Mucosa of rectum (tissue), 2 donors: ENCODE measurements at regions not wholly inside any gene's neighbourhood (a gene's known extent, or its start where the extent isn't known, plus 50 kb on each side); places are given as distances from the start of the nearest gene placed in this dataset.
"Not testable (repeated sequence)": the region's sequence is repeated elsewhere in the genome, so short reads cannot be mapped to it uniquely, and the experiment has no call there.

Experiments used
- H3K27ac ChIP-seq, 2 donors: one replicate each; pipeline ENCODE4 v1.7.0; 2013; ENCODE audit warnings: inconsistent platforms in 2 of 2, low read depth in 2 of 2, low read length in 2 of 2
- H3K27me3 ChIP-seq, 2 donors: one replicate each; pipeline ENCODE4 v1.7.0; 2013; ENCODE audit warnings: low read length in 2 of 2; ENCODE audit not compliant: control insufficient read depth in 2 of 2, insufficient read depth in 2 of 2
- H3K36me3 ChIP-seq, 2 donors: one replicate each; pipeline ENCODE4 v1.7.0; 2013; ENCODE audit warnings: low read length in 2 of 2; ENCODE audit not compliant: control insufficient read depth in 2 of 2, insufficient read depth in 2 of 2
- H3K4me1 ChIP-seq, 2 donors: one replicate each; pipeline ENCODE4 v1.7.0; 2013; ENCODE audit warnings: low read length in 2 of 2, mild to moderate bottlenecking in 1 of 2; ENCODE audit not compliant: control insufficient read depth in 2 of 2, insufficient read depth in 2 of 2
- H3K4me3 ChIP-seq, 2 donors: one replicate each; pipeline ENCODE4 v1.7.0; 2013; ENCODE audit warnings: low read length in 2 of 2
- H3K9ac ChIP-seq, 2 donors: one replicate each; pipeline ENCODE4 v1.7.0; 2013; ENCODE audit warnings: low read length in 2 of 2, low read depth in 1 of 2, mild to moderate bottlenecking in 1 of 2
- H3K9me3 ChIP-seq, 2 donors: one replicate each; pipeline ENCODE4 v1.7.0; 2013; ENCODE audit warnings: low read length in 2 of 2; ENCODE audit not compliant: control insufficient read depth in 2 of 2
- donor health status: healthy.
- donor health status: Normal muscosa, but diverticular disease.

DNA sequence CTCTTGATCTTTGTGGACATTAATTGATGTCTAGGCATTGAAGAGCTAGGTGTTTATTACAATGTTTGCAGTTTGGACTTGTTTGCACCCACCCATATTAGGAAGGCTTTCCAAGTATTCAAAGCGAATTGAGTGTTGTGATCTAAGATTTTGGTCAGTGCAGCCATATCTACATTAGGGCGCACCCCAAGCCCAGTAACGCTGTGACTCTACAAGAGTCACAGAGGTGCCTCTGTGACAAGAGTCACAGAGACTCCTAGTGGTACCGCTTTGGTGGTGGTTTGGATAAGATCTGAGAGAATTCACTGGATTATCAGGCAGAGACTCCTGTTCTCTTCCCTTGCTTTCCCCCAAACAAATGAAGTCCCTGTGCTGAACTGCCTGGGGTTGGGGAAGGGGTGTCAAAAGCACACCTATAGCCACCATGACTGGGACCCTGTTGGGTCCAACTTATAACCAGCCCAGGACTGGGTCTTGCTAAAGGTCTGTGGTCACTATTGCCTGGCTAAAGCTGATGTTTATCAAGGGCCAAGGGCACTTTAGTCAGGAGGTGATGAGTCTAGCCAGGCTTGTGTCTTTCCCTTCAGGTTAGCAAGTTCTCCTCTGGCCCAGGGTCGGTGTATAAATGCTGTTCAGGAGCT lies 114.1 kb upstream of the RIOK2 start:
- H3K27ac ChIP-seq = no peak overlapping the region
- H3K9me3 ChIP-seq = no peaks in the 10 kb centered on the region
- H3K9ac ChIP-seq = no peak overlapping the region
- H3K27me3 ChIP-seq = no peaks in the 10 kb centered on the region
- no peaks in the 10 kb centered on the region for H3K4me1 ChIP-seq
- H3K36me3 ChIP-seq = no peaks in the 10 kb centered on the region
- no peak overlapping the region for H3K4me3 ChIP-seq

DNA sequence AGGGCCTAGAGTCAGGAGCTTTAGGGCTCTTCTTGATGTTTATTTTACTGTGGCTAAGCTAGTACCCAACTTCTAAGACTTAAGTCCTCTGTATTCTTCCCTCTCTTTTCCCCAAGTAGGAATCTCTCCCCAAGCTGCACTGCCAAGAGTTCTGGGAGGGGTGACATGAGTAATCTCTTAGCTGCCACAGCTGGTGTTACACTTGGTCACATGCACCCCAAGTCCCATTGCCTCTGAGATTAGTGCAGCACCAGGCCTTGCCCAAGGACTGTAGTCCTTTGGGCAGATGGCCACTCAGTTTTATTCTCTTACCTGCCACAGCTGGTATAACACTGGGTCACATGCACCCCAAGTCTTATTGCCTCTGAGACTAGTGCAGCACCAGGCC lies 114.7 kb upstream of the RIOK2 start:
- Histone ChIP-seq H3K9ac (no peak overlapping the region), H3K4me1 (no peaks in the 10 kb centered on the region), H3K27me3 (no peaks in the 10 kb centered on the region), H3K9me3 (no peaks in the 10 kb centered on the region), H3K27ac (no peak overlapping the region), H3K36me3 (no peaks in the 10 kb centered on the region), H3K4me3 (no peak overlapping the region)

DNA sequence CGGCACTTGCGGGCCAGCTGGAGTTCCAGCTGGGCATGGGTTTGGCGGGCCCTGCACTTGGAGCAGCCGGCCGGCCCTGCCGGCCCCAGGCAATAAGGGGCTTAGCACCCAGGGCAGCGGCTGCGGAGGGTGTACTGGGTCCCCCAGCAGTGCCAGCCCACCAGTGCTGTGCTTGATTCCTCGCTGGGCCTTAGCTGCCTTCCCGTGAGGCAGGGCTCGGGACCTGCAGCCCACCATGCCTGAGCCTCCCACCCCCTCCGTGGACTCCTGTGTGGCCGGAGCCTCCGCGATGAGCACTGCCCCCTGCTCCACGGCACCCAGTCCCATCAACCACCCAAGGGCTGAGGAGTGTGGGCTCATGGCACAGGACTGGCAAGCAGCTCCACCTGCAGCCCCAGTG lies 118.1 kb upstream of the RIOK2 start:
- H3K36me3 ChIP-seq, H3K9me3 ChIP-seq, H3K27ac ChIP-seq, H3K27me3 ChIP-seq, H3K4me1 ChIP-seq, H3K9ac ChIP-seq, H3K4me3 ChIP-seq: not testable (repeated sequence)

DNA sequence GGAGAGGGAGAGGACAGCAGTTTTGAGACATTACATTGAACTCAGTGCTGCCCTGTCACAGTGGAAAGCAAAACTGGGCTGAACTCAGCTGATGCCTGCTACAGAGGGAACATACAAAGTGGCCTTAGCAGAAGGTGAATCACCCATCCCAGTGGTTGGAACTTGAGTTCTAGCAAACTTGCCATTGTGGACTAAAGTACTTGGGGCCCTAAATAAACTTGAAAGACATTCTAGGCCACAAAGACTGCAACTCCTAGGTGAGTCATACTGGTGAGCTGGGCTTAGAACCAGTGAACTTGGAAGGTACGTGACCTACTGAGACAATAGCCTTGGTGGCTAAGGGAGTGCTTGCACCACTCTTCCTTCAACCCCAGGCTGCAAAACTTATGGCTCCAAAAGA lies 155.7 kb upstream of the RIOK2 start:
- Histone ChIP-seq H3K27me3 (no peaks in the 10 kb centered on the region), H3K4me3 (no peak overlapping the region), H3K9me3 (no peaks in the 10 kb centered on the region), H3K9ac (no peak overlapping the region), H3K27ac (no peak overlapping the region), H3K4me1 (no peaks in the 10 kb centered on the region), H3K36me3 (no peaks in the 10 kb centered on the region)

DNA sequence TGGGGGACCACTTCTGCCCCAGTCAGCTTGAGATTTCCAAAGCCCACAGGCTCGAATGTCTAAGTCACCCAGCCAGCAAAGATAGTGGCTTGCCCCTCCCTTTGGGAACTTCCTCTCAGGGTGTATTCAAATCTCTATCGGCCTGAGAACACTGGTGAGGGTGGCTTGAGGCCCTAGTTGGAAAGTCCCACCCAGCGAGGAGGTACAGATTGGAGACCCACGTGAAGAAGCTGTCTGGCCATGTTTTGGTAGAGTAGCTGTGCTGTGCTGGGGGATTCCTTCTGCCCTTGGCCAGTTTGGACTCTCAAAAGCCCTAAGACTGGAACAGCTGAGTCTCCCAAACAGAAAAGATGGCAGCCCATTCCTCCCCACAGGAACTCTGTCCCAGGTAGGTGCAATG lies 172.7 kb upstream of the RIOK2 start:
- Histone ChIP-seq H3K27me3 (no peaks in the 10 kb centered on the region), H3K9ac (no peak overlapping the region), H3K36me3 (no peaks in the 10 kb centered on the region), H3K4me3 (no peak overlapping the region), H3K4me1 (no peaks in the 10 kb centered on the region), H3K27ac (no peak overlapping the region), H3K9me3 (no peaks in the 10 kb centered on the region)

DNA sequence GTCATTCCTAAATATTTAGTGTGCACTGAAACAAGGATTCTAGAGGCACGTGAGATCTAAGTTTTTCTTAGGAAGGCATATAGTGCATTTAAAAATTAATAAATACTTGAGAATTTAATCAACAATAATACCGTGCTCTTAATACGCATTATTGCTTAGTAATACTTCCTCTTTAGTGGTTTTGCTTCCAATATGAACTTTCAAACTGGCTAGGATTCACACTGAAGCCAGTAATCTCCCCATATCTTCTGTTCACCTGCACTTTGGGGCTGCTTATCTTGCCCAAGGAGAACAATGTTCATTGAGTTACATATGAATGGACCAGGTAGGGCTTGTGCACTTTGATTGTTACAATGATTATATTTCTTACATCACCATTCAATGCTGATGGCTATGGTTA lies 180.5 kb upstream of the RIOK2 start:
- no peak overlapping the region for H3K27ac ChIP-seq
- no peaks in the 10 kb centered on the region for H3K27me3 ChIP-seq
- no peaks in the 10 kb centered on the region for H3K9me3 ChIP-seq
- H3K4me3 ChIP-seq = no peak overlapping the region
- H3K9ac ChIP-seq = no peak overlapping the region
- H3K36me3 ChIP-seq = no peaks in the 10 kb centered on the region
- no peaks in the 10 kb centered on the region for H3K4me1 ChIP-seq

DNA sequence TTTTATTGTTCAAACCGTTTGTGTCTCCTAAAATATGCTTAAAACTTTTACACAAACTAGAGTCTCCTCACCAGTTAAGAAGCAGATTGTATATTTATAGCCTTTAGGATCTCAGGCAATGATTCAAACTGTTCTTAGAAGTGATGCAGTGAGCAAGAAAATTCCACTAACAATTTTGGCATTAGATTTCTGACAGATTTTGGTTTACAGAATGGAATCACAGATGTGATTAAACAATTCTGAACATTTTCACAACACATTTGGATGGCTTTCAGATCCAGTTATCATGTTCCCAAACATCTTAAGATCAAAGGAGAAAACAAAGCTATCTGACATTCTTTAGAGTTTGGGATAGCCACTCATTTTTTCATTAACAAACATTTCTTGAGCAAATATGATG lies 181.7 kb upstream of the RIOK2 start:
- H3K4me3 ChIP-seq = no peak overlapping the region
- H3K9me3 ChIP-seq = no peaks in the 10 kb centered on the region
- no peaks in the 10 kb centered on the region for H3K27me3 ChIP-seq
- no peaks in the 10 kb centered on the region for H3K36me3 ChIP-seq
- no peak overlapping the region for H3K27ac ChIP-seq
- H3K4me1 ChIP-seq = no peaks in the 10 kb centered on the region
- no peak overlapping the region for H3K9ac ChIP-seq

DNA sequence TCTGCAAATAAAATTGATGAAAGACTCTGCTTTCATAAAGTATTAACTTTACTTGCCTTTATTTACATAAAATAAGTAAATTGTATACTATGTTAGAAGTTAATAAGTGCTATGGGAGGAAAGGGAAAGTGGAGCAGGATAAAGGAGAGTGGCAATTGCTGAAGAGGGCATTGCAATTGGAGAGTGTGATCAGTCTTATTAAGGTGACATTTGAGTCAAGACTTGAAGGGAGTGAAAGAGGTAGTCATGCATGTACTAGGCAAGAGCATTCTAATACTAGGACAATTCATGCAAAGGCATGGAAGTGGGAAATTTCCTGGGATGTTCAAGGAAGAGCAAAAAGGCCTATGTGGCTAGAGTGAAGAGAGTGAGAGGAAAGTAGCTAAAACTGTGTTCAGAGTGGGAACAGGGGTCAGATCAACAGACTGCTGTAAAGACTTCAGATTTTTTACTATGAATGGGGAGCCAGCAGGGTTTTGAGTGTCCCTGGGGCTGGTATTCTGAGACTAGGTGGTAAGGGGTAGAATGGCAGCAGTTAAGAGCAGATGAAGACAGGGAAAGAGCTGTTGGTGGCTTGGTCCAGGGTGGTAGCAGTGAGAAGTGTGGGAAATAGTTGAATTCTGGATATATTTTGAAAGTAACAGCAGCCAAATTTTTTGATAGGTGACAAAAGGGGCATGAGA lies 182.3 kb upstream of the RIOK2 start:
- Histone ChIP-seq H3K4me3 (no peak overlapping the region), H3K36me3 (no peaks in the 10 kb centered on the region), H3K9ac (no peak overlapping the region), H3K4me1 (no peaks in the 10 kb centered on the region), H3K9me3 (no peaks in the 10 kb centered on the region), H3K27me3 (no peaks in the 10 kb centered on the region), H3K27ac (no peak overlapping the region)

DNA sequence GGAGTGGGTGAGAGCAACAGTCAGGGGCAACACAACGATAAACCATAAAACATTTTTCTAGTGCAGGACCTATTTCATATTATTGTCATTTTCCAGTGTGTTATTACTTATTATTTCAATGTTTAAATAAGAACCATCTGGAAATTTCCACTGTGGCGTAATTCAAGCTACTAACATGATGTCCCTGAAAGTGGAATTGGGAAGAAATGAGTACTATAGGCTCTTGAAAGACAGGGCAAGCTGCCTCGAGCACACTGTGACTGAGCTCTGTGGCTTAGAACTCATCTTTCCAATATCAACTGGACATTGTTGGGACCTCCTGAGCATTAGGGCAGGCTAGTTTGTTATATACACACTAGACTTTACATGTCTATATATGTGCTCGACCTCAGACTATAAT lies 182.9 kb upstream of the RIOK2 start:
- Histone ChIP-seq H3K4me3 (no peak overlapping the region), H3K9ac (no peak overlapping the region), H3K36me3 (no peaks in the 10 kb centered on the region), H3K27me3 (no peaks in the 10 kb centered on the region), H3K4me1 (no peaks in the 10 kb centered on the region), H3K27ac (no peak overlapping the region), H3K9me3 (no peaks in the 10 kb centered on the region)

DNA sequence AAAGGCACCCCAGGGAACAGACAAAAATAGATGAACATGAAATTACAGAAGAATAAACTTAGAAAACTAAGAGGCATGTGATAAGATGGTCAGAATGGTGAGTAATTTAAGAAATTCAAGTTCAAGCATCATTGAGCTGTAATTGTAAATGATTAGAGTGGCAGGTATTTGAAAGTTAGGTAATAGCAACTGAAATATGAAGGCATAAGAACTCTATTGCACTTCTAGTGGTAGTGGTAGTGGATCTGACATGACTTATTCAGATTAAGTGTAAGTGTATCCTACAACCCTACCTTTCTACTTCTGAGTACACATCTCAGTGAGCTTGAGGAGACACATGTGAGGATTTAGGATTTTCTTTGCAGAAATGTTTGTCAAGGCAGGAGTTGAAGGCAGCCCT lies 192.9 kb upstream of the RIOK2 start:
- Histone ChIP-seq H3K4me1 (no peaks in the 10 kb centered on the region), H3K9me3 (no peaks in the 10 kb centered on the region), H3K27ac (no peak overlapping the region), H3K4me3 (no peak overlapping the region), H3K9ac (no peak overlapping the region), H3K36me3 (no peaks in the 10 kb centered on the region), H3K27me3 (no peaks in the 10 kb centered on the region)
